ENCODE measurements at regions not wholly inside any gene's neighbourhood (a gene's known extent, or its start where the extent isn't known, plus 50 kb on each side); places are given as distances from the start of the nearest gene placed in this dataset.

DNA sequence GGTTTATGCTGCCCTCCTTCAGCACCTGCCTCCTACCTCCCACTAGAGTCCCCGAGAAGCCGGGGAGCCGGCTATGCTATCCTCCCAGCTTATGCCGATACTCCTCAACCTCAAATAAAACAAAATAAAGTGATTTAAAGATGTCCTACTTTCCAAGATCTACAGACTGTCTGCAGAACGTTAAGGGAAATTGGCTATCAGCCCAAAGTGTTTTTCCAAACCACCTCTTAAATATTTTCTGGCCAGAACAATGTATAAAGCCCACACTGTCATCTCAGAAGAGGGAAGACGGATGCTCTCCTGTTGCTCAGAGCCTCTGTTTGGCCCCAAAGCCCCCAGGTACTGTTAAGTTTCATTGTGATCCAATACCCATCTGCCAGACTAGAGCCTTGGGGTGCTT is 54.0 kb upstream of the MGMT start:
- FAIRE-seq (no peak), ATAC-seq (no peak), DNase-seq (ENCODE audit: low spot score) (no peak)
- Histone ChIP-seq H3K9ac (ENCODE audit: insufficient read depth, low read depth, low read length) (no peak overlapping the region), H3K27ac (ENCODE audit: extremely low read length, insufficient read depth, low read length) (no peak overlapping the region), H3K79me2 (ENCODE audit: insufficient read depth, low read length) (no peaks in the 10 kb centered on the region), H4K20me1 (ENCODE audit: insufficient read depth, low read length) (no peaks in the 10 kb centered on the region), H3K4me2 (ENCODE audit: low read depth, low read length) (no peak overlapping the region), H3K4me1 (ENCODE audit: insufficient read depth, low read length) (no peaks in the 10 kb centered on the region), H2AFZ (ENCODE audit: low read length) (no peak overlapping the region), H3K27me3 (ENCODE audit: control insufficient read depth in 1 of 2, insufficient read depth in 2 of 2, low read length in 2 of 2) (peaks cover 3 to 50% of the 10 kb centered on the region in 2 experiments; a peak in 3 of 5 replicates), H3K4me3 (replicated peaks in 1 of 3; ENCODE audit: insufficient read depth in 1 of 3, low read depth in 2 of 3, low read length in 3 of 3) (no peak overlapping the region), H3K36me3 (replicated peaks in 1 of 2; ENCODE audit: control insufficient read depth in 1 of 2, insufficient read depth in 2 of 2, low read length in 2 of 2) (no peaks in the 10 kb centered on the region), H3K9me3 (ENCODE audit: low read length) (no peaks in the 10 kb centered on the region)
- BruUV-seq (replicated peaks) = no TSS peak
- 44% methylated on average over 6 of the region's 6 CpGs for WGBS (ENCODE audit: low lambda C conversion rate)
- CTCF ChIA-PET (ENCODE audit: low intra/inter-chr PET ratio, low total read pairs) = no interaction called here
- intact Hi-C loops (cut with micrococcal nuclease; ENCODE audit: unreplicated experiment) (no loop called here), in situ Hi-C loops (cut with HindIII; ENCODE audit: extremely low pct_ligation_motif_present, low pct_unique_long_range_greater_than_20kb) (no loop called here)
- POLR2A ChIA-PET = no interaction called here
- TF ChIP-seq KDM2A (CRISPR knock-in tag; IDR thresholded peaks at IDR 0.05; ENCODE audit: borderline replicate concordance, low read depth) (no peak), ARHGAP35 (CRISPR knock-in tag; IDR thresholded peaks at IDR 0.05; ENCODE audit: borderline replicate concordance) (no peak), SAP130 (CRISPR knock-in tag; IDR thresholded peaks at IDR 0.05; ENCODE audit: low read depth) (no peak)
- TF ChIP-seq, protein P1, sequence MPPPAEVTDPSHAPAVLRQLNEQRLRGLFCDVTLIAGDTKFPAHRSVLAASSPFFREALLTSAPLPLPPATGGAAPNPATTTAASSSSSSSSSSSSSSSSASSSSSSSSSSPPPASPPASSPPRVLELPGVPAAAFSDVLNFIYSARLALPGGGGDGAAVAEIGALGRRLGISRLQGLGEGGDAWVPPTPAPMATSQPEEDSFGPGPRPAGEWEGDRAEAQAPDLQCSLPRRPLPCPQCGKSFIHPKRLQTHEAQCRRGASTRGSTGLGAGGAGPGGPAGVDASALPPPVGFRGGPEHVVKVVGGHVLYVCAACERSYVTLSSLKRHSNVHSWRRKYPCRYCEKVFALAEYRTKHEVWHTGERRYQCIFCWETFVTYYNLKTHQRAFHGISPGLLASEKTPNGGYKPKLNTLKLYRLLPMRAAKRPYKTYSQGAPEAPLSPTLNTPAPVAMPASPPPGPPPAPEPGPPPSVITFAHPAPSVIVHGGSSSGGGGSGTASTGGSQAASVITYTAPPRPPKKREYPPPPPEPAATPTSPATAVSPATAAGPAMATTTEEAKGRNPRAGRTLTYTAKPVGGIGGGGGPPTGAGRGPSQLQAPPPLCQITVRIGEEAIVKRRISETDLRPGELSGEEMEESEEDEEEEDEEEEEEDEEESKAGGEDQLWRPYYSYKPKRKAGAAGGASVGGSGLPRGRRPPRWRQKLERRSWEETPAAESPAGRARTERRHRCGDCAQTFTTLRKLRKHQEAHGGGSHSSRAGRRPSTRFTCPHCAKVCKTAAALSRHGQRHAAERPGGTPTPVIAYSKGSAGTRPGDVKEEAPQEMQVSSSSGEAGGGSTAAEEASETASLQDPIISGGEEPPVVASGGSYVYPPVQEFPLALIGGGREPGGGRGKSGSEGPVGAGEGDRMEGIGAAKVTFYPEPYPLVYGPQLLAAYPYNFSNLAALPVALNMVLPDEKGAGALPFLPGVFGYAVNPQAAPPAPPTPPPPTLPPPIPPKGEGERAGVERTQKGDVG (CRISPR knock-in tag; IDR thresholded peaks at IDR 0.05; ENCODE audit: borderline replicate concordance) = no peak

Measured in HepG2 (cell line).